Esophagus muscularis mucosa (tissue), 4 donors: ENCODE measurements at regions not wholly inside any gene's neighbourhood (a gene's known extent, or its start where the extent isn't known, plus 50 kb on each side); places are given as distances from the start of the nearest gene placed in this dataset.

Experiments used
- EP300 ChIP-seq: sonication (generic); formaldehyde crosslinking; IDR thresholded peaks from one replicate; pipeline ENCODE4 v1.6.1; 2017; ENCODE audit warnings: antibody characterized with exemption
- POLR2A ChIP-seq: fragments of 450-650 bp; IDR thresholded peaks from one replicate; pipeline ENCODE4 v1.6.1; 2017; ENCODE audit warnings: antibody characterized with exemption, moderate library complexity, mild to moderate bottlenecking, low read depth
- POLR2AphosphoS5 ChIP-seq, 2 donors: sonication (generic); formaldehyde crosslinking; IDR thresholded peaks; one replicate each; pipeline ENCODE4 v1.6.1; 2017; ENCODE audit warnings: antibody characterized with exemption in 2 of 2
- TF ChIP-seq, protein P1 (sequence below), 3 experiments: fragments of 200-600 bp in 2 of 3; fragments of 450-650 bp in 1 of 3; sonication (generic) in 2 of 3; IDR thresholded peaks; one replicate each; pipeline ENCODE4 v1.5.1; 2017 to 2019; ENCODE audit warnings: antibody characterized with exemption in 3 of 3, mild to moderate bottlenecking in 2 of 3, moderate library complexity in 1 of 3

GRCh38 chr6:27736686-27737085, 175.5 kb downstream of the OR2B2 start:
- no peak for TF ChIP-seq POLR2A
- no peak for TF ChIP-seq POLR2AphosphoS5 (IDR thresholded peaks at IDR 0.05)
- TF ChIP-seq, protein P1, sequence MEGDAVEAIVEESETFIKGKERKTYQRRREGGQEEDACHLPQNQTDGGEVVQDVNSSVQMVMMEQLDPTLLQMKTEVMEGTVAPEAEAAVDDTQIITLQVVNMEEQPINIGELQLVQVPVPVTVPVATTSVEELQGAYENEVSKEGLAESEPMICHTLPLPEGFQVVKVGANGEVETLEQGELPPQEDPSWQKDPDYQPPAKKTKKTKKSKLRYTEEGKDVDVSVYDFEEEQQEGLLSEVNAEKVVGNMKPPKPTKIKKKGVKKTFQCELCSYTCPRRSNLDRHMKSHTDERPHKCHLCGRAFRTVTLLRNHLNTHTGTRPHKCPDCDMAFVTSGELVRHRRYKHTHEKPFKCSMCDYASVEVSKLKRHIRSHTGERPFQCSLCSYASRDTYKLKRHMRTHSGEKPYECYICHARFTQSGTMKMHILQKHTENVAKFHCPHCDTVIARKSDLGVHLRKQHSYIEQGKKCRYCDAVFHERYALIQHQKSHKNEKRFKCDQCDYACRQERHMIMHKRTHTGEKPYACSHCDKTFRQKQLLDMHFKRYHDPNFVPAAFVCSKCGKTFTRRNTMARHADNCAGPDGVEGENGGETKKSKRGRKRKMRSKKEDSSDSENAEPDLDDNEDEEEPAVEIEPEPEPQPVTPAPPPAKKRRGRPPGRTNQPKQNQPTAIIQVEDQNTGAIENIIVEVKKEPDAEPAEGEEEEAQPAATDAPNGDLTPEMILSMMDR (IDR thresholded peaks at IDR 0.05), result no peak
- no peak for TF ChIP-seq EP300
